Endothelial cell of umbilical vein (primary cell): ENCODE measurements at regions not wholly inside any gene's neighbourhood (a gene's known extent, or its start where the extent isn't known, plus 50 kb on each side); places are given as distances from the start of the nearest gene placed in this dataset.

Experiments used
- CTCF ChIP-seq, 2 donors: IDR thresholded peaks; 1 replicate in 1 of 2; 2 replicates in 1 of 2; pipeline ENCODE4 v1.5.1; 2011; ENCODE audit warnings: low read length in 2 of 2, mild to moderate bottlenecking in 2 of 2, moderate library complexity in 2 of 2, control low read depth in 1 of 2, inconsistent platforms in 1 of 2, low read depth in 1 of 2; ENCODE audit not compliant: insufficient read depth in 1 of 2; ENCODE audit errors: extremely low read depth in 1 of 2
- EZH2 ChIP-seq: IDR thresholded peaks from 2 replicates; pipeline ENCODE4 v1.6.1; 2012; ENCODE audit warnings: borderline replicate concordance, low read depth, mild to moderate bottlenecking, moderate library complexity, low read length, inconsistent platforms; ENCODE audit not compliant: severe bottlenecking
- FOS ChIP-seq: IDR thresholded peaks from 2 replicates; pipeline ENCODE4 v1.6.1; 2011; ENCODE audit warnings: mild to moderate bottlenecking, low read length, moderate library complexity, borderline replicate concordance; ENCODE audit not compliant: insufficient read depth
- GATA2 ChIP-seq: IDR thresholded peaks from 2 replicates; pipeline ENCODE4 v1.7.0; 2011; ENCODE audit warnings: low read depth, mild to moderate bottlenecking, moderate library complexity, mixed read lengths, low read length; ENCODE audit not compliant: insufficient read length, insufficient read depth
- JUN ChIP-seq: IDR thresholded peaks from 2 replicates; pipeline ENCODE4 v1.6.1; 2011; ENCODE audit warnings: borderline replicate concordance, low read depth; ENCODE audit not compliant: insufficient read length, insufficient read depth
- MAX ChIP-seq: IDR thresholded peaks from 2 replicates; pipeline ENCODE4 v1.6.1; 2011; ENCODE audit not compliant: insufficient read depth, insufficient read length
- POLR2A ChIP-seq: IDR thresholded peaks from 2 replicates; pipeline ENCODE4 v1.6.1; 2012; ENCODE audit warnings: low read depth, mild to moderate bottlenecking, control low read depth, low read length
- POLR2AphosphoS5 ChIP-seq: IDR thresholded peaks from 2 replicates; pipeline ENCODE4 v1.6.1; 2012; ENCODE audit warnings: low read depth, mild to moderate bottlenecking, control low read depth, low read length, moderate library complexity; ENCODE audit not compliant: insufficient read depth

- TF ChIP-seq CTCF (IDR thresholded peaks at IDR 0.05; ENCODE audit: extremely low read depth in 1 of 2, insufficient read depth in 1 of 2, low read depth in 1 of 2, low read length in 2 of 2) = no peak
- TF ChIP-seq POLR2A = no peak
- TF ChIP-seq POLR2AphosphoS5 = no peak
- no peak for TF ChIP-seq EZH2
- TF ChIP-seq JUN = no peak
- no peak for TF ChIP-seq GATA2
- no peak for TF ChIP-seq MAX
- TF ChIP-seq FOS = no peak
Observed at GRCh38 chr4:152234571-152234970, 301.3 kb downstream of the FBXW7 start.
